GM18511 (cell line): ENCODE measurements at regions not wholly inside any gene's neighbourhood (a gene's known extent, or its start where the extent isn't known, plus 50 kb on each side); places are given as distances from the start of the nearest gene placed in this dataset.

Experiments used
- ATAC-seq: cut with Tn5 transposase; IDR thresholded peaks from one replicate; pipeline ENCODE4 v1.9.1; 2021; ENCODE audit warnings: mild to moderate bottlenecking, moderate library complexity; ENCODE audit not compliant: unreplicated experiment

- ATAC-seq: no peak
Observed at GRCh38 chr7:68900096-68900495, 698.2 kb upstream of the AUTS2 start.

GRCh38 chr7:68904630-68905029, 693.6 kb upstream of the AUTS2 start:
- no peak for ATAC-seq

GRCh38 chr7:68911754-68912153, 686.5 kb upstream of the AUTS2 start:
- ATAC-seq: no peak

- no peak for ATAC-seq
Observed at GRCh38 chr7:68914006-68914405, 684.3 kb upstream of the AUTS2 start.

GRCh38 chr7:68917041-68917651, 681.1 kb upstream of the AUTS2 start:
- no peak for ATAC-seq

- ATAC-seq: no peak
Observed at GRCh38 chr7:68918621-68919020, 679.7 kb upstream of the AUTS2 start.

- ATAC-seq: no peak
Observed at GRCh38 chr7:68922850-68923249, 675.4 kb upstream of the AUTS2 start.

GRCh38 chr7:68925241-68925640, 673.0 kb upstream of the AUTS2 start:
- no peak for ATAC-seq

GRCh38 chr7:68929781-68930261, 668.5 kb upstream of the AUTS2 start:
- no peak for ATAC-seq

GRCh38 chr7:68936471-68937035, 661.7 kb upstream of the AUTS2 start:
- no peak for ATAC-seq

GRCh38 chr7:68938151-68938550, 660.1 kb upstream of the AUTS2 start:
- ATAC-seq: no peak

- no peak for ATAC-seq
Observed at GRCh38 chr7:68943786-68944185, 654.5 kb upstream of the AUTS2 start.

GRCh38 chr7:68955656-68956055, 642.6 kb upstream of the AUTS2 start:
- no peak for ATAC-seq

GRCh38 chr7:68958571-68958970, 639.7 kb upstream of the AUTS2 start:
- no peak for ATAC-seq

GRCh38 chr7:68963552-68963951, 634.7 kb upstream of the AUTS2 start:
- no peak for ATAC-seq

GRCh38 chr7:68964060-68964459, 634.2 kb upstream of the AUTS2 start:
- no peak for ATAC-seq

- ATAC-seq: no peak
Observed at GRCh38 chr7:68965351-68965750, 632.9 kb upstream of the AUTS2 start.

GRCh38 chr7:68967598-68967997, 630.7 kb upstream of the AUTS2 start:
- ATAC-seq: no peak

GRCh38 chr7:68969571-68969970, 628.7 kb upstream of the AUTS2 start:
- ATAC-seq: no peak

- no peak for ATAC-seq
Observed at GRCh38 chr7:68971634-68972340, 626.5 kb upstream of the AUTS2 start.

GRCh38 chr7:68977385-68978055, 620.8 kb upstream of the AUTS2 start:
- no peak for ATAC-seq

- no peak for ATAC-seq
Observed at GRCh38 chr7:68978710-68979109, 619.6 kb upstream of the AUTS2 start.
